Fibroblast of the aortic adventitia (primary cell): ENCODE measurements at regions not wholly inside any gene's neighbourhood (a gene's known extent, or its start where the extent isn't known, plus 50 kb on each side); places are given as distances from the start of the nearest gene placed in this dataset.
"Not testable (repeated sequence)": the region's sequence is repeated elsewhere in the genome, so short reads cannot be mapped to it uniquely, and the experiment has no call there.

Experiments
- DNase-seq: peaks from one replicate; pipeline ENCODE4 v3.0.0-alpha.2; 2010; ENCODE audit warnings: low read depth
- H3K4me3 ChIP-seq: 2 replicates; pipeline ENCODE4 v1.5.1; 2011; ENCODE audit warnings: low read depth, mild to moderate bottlenecking, control low read depth, low read length, moderate library complexity
- TF ChIP-seq, protein P1 (sequence below): IDR thresholded peaks from 2 replicates; pipeline ENCODE4 v1.5.1; 2011; ENCODE audit warnings: mild to moderate bottlenecking, low read length, control low read depth, inconsistent platforms; ENCODE audit not compliant: insufficient read depth

DNA sequence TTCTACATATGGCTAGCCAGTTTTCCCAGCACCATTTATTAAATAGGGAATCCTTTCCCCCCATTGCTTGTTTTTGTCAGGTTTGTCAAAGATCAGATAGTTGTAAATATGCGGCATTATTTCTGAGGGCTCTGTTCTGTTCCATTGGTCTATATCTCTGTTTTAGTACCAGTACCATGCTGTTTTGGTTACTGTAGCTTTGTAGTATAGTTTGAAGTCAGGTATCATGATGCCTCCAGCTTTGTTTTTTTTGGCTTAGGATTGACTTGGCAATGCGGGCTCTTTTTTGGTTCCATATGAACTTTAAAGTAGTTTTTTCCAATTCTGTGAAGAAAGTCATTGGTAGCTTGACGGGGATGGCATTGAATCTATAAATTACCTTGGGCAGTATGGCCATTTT lies 60.0 kb upstream of the GPC3 start:
- H3K4me3 ChIP-seq, DNase-seq: not testable (repeated sequence)

DNA sequence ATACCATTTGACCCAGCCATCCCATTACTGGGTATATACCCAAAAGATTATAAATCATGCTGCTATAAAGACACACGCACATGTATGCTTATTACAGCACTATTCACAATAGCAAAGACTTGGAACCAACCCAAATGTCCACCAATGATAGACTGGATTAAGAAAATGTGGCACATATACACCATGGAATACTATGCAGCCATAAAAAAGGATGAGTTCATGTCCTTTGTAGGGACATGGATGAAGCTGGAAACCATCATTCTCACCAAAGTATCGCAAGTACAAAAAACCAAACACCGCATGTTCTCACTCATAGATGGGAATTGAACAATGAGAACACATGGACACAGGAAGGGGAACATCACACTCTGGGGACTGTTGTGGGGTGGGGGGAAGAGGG lies 81.7 kb upstream of the GPC3 start:
- not testable (repeated sequence) for H3K4me3 ChIP-seq, DNase-seq

DNA sequence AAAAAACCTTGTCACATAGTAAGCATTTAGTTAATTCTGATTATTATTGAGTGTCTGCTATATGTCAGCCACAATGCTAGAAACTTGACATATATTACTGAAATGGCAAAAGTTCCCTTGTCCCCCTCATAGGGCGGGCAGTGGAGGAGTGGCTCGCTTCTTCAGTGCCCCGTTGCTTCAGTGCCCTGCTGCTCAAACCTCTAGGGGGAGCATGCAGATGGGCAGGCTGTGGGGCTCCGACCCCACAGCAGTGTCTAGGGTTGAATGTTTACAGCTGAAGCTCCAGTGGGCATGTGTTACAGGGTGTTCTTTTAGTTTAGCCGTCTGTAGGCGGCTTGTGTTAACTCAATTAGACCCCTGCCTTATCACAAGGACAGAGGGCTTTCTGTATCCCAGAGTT lies 86.5 kb upstream of the GPC3 start:
- not testable (repeated sequence) for H3K4me3 ChIP-seq, DNase-seq

DNA sequence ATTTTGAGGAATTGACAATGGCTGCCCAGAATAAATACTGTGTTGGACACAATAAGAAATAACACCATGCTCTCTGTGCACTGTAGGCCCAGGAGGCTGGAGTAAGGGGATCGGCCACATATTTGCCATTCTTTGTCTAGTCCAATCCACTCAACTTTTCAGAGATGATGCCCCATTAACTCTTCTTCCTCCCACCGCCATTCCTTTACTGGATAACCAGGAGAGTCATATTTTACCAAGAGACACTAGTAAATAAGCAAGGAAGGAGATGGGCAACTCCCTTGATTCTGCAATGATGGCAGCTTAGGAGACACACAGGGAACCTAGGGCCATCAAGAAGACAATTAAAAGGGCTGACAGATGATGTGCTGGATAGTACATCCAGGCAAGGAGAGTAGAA lies 87.9 kb upstream of the GPC3 start:
- TF ChIP-seq, protein P1, sequence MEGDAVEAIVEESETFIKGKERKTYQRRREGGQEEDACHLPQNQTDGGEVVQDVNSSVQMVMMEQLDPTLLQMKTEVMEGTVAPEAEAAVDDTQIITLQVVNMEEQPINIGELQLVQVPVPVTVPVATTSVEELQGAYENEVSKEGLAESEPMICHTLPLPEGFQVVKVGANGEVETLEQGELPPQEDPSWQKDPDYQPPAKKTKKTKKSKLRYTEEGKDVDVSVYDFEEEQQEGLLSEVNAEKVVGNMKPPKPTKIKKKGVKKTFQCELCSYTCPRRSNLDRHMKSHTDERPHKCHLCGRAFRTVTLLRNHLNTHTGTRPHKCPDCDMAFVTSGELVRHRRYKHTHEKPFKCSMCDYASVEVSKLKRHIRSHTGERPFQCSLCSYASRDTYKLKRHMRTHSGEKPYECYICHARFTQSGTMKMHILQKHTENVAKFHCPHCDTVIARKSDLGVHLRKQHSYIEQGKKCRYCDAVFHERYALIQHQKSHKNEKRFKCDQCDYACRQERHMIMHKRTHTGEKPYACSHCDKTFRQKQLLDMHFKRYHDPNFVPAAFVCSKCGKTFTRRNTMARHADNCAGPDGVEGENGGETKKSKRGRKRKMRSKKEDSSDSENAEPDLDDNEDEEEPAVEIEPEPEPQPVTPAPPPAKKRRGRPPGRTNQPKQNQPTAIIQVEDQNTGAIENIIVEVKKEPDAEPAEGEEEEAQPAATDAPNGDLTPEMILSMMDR: no peak
- H3K4me3 ChIP-seq: no peak overlapping the region
- DNase-seq: no peak

DNA sequence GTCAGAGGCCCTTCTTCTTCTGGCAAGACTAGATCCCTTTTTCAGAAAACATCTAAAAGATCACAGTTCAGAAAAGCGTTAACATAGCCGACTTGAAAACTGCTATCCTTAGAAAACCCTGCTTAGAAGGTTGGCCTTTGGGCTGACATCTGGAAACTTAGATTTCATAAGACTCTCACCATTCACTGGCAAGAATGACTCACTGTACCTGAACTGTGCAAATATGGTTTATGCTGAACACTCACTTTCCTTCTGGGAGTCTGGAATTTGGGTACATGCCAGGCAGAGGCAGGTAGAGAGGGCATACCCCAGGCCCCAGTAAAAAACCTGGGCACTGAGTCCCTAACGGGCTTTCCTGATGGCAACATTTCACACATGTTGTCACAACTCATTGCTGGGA lies 88.8 kb upstream of the GPC3 start:
- TF ChIP-seq, protein P1: no peak
- H3K4me3 ChIP-seq: no peak overlapping the region
- DNase-seq: no peak

DNA sequence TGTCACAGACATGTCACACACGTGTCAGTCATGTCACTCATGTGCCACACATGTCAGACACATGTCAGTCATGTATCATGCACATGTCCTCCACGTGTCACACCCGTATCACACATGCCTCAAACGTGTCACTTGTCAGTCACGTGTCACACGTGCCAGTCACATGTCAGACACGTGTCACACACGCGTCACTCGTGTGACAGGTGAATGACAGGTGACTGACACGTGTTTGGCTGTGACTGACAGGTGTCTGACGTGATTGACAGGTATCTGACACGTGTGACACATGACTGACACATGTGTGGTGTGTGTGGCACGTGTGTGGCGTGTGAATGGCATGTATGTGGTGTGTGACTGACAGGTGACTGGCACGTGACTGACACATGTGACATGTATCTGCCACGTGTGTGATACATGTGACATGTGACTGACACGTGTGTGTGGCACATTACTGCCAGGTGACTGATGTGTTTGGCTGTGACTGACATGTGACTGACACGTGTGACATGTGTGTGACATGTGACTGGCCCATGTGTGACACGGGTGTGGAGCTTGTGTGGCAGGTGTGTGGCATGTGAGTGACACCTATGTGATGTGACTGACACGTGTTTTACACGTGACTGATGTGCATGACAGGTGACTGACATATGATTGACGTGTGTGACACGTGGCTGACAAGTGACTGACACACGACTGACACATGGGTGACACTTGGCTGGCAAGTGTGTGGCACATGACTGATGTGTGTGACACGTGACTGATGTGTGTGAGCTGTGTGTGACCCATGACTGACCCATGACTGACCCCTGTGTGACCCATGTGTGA lies 90.7 kb upstream of the GPC3 start:
- TF ChIP-seq, protein P1: no peak
- no peak overlapping the region for H3K4me3 ChIP-seq
- DNase-seq: no peak

DNA sequence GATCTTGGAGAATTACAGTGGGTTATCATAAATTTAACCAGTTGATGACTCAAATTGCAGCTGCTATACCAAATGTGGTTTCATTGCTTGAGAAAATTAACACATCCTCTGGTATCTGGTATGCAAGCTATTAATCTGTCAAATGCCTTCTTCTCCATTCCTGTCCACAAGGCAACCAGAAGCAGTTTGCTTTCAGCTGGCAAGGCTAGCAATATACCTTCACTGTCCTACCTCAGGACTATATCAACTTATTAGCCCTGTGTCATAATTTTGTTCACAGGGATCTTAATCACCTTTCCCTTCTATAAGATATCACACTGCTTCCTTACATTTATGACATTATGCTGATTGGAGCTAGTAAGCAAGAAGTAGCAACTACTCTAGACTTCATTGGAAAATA lies 110.0 kb upstream of the GPC3 start:
- TF ChIP-seq, protein P1: no peak
- no peak overlapping the region for H3K4me3 ChIP-seq
- no peak for DNase-seq

DNA sequence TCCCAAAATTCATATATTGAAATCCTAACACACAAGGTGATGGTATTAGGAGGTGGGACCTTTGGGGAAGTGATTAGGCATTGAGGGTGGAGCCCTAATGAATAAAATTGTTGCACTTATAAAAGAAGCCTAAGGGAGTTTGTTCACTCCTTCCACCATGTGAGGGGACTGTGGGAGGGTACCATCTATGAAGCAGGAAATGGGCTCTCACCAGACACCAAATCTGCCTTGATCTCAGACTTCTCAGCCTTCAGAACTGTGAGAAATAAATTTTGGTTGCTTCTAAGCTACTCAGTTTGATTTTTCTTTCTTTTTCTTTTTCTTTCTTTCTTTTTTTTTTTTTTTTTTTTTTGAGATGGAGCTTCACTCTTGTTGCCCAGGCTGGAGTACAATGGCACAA lies 116.2 kb upstream of the GPC3 start:
- TF ChIP-seq, protein P1: no peak
- no peak overlapping the region for H3K4me3 ChIP-seq
- DNase-seq: no peak

DNA sequence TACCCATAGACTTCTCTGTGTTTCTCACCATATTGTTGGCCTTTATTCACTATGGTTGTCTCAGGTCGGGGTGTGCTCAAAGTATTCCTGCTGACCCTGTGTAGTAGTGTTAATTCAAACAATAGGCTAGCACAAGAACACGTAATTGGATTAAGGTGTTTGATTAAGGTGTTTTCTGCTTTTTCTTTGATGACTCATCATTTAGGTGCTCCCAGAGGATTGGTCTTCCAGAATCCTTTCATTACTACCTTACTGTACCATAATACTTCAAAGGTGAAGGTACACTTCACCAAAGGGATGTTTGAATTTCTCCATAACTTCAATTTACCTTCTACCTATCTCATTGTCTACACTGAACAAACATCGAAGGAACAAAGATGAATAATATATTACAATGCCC lies 121.7 kb upstream of the CCDC160 start:
- TF ChIP-seq, protein P1: no peak
- DNase-seq: no peak
- no peak overlapping the region for H3K4me3 ChIP-seq
